ENCODE measurements at regions not wholly inside any gene's neighbourhood (a gene's known extent, or its start where the extent isn't known, plus 50 kb on each side); places are given as distances from the start of the nearest gene placed in this dataset.
"Not testable (repeated sequence)": the region's sequence is repeated elsewhere in the genome, so short reads cannot be mapped to it uniquely, and the experiment has no call there.

DNA sequence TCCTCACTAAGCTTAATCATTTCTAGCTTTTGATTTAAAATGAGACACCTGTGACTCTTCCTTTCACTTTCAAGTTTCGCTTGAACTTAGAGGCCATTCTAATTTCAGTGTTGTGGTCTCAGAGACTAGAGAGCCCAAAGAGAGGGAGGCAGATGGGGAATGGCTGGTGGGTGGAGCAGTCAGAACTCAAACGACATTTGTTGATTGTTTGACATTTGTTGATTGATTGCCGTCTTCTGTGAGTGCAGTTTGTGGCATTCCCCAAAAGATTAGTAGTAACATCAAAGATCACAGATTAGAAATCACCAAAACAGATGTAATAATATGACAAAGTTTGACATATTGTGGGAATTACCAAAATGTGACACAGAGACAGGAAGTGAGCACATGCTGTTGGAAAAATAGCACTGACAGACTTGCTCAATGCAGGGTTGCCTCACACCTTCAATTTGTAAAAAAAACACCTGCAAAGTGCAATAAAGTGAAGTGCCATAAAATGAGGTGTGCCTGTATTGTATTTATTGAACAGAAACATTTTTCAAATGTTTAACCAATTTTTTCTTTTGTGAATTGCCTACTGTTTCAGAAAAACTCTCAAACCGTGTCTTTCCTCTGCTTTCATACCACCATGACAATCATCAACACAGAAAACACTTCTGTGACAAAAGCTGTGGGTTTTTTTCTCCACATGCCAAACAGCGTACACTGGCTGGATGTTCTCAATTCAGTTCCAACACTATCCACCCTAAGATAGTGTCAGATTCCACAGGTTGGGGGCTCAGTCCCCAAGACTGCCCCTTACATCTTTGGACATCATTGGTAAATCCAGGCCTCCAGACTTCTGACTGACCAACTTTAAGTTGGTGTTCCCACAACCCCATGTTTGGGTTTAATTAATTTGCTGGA, 376.3 kb upstream of the RGS6 start:
- ATAC-seq (peak in 3 of 4 donors; percentile 48 to 70 (median 54)), DNase-seq (no peak), FAIRE-seq (no peak)
- H3K4me3 ChIP-seq = no peak overlapping the region
- H3K27ac ChIP-seq = peak overlapping the region in 2 of 4 donors; percentile 50 to 60
- WGBS, 2 donors = 54 to 60% methylated on average over 5 of the region's 5 CpGs
- no peaks in the 10 kb centered on the region for H3K27me3 ChIP-seq
- TF ChIP-seq, protein P1, sequence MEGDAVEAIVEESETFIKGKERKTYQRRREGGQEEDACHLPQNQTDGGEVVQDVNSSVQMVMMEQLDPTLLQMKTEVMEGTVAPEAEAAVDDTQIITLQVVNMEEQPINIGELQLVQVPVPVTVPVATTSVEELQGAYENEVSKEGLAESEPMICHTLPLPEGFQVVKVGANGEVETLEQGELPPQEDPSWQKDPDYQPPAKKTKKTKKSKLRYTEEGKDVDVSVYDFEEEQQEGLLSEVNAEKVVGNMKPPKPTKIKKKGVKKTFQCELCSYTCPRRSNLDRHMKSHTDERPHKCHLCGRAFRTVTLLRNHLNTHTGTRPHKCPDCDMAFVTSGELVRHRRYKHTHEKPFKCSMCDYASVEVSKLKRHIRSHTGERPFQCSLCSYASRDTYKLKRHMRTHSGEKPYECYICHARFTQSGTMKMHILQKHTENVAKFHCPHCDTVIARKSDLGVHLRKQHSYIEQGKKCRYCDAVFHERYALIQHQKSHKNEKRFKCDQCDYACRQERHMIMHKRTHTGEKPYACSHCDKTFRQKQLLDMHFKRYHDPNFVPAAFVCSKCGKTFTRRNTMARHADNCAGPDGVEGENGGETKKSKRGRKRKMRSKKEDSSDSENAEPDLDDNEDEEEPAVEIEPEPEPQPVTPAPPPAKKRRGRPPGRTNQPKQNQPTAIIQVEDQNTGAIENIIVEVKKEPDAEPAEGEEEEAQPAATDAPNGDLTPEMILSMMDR (IDR thresholded peaks at IDR 0.05) = no peak
- no peaks in the 10 kb centered on the region for H3K9me3 ChIP-seq
- intact Hi-C loops (cut with DNase I) = no loop called here
- H3K4me1 ChIP-seq = peaks cover 0 to 8% (median 0%) of the 10 kb centered on the region in 3 donors
- H3K36me3 ChIP-seq = no peaks in the 10 kb centered on the region

DNA sequence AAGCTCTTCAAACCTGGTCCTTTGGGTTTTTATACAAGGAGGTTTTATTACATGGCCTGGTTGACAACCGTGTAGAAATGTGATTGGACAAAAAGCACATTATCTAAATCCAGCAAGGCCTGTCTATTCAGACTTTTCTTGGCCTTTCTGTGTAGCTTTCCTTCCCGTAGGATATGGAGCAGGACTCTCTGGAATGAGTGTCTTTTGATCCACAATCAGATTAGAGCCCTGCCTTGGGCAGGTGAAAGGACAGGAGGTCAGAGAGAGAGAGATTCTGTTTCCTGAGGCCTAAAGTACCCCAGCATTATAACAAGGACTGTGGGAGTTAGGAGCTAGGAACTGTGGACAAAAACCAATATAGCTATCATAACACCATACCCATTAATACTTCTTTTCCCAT, 375.5 kb upstream of the RGS6 start:
- Histone ChIP-seq H3K27me3 (no peaks in the 10 kb centered on the region), H3K27ac (peak overlapping the region in 1 of 4 donors; percentile 60), H3K4me3 (no peak overlapping the region), H3K36me3 (no peaks in the 10 kb centered on the region), H3K9me3 (no peaks in the 10 kb centered on the region), H3K4me1 (peaks cover 0 to 8% (median 0%) of the 10 kb centered on the region in 3 donors)
- ATAC-seq (no peak), DNase-seq (no peak), FAIRE-seq (no peak)
- intact Hi-C loops (cut with DNase I) = no loop called here
- 83 to 84% methylated on average over 2 of the region's 2 CpGs for WGBS, 2 donors
- TF ChIP-seq, protein P1 (IDR thresholded peaks at IDR 0.05) = no peak

DNA sequence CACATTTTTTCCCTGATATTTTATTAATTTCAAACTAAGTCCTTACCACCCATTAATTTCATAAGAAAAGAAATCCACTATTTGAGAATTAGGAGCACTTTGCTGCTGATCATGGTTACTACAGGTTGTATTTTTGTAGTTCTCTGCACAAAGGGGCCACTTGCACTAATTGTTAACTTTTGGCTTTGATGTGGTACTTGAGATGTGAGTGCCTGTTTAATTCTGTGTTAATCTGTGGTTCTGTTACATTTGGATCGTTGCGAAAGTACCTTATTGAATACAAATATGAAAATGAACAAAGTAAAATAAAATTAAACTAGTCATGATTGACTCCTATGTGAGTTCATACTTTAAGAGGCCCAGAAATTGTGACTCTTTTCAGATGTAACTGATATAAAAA, 374.9 kb upstream of the RGS6 start:
- ATAC-seq (no peak), FAIRE-seq (no peak), DNase-seq (no peak)
- peaks cover 0 to 8% (median 0%) of the 10 kb centered on the region in 3 donors for H3K4me1 ChIP-seq
- intact Hi-C loops (cut with DNase I) = no loop called here
- no peaks in the 10 kb centered on the region for H3K36me3 ChIP-seq
- no peak overlapping the region for H3K27ac ChIP-seq
- WGBS, 2 donors = 96 to 98% methylated on average over 2 of the region's 2 CpGs
- H3K9me3 ChIP-seq = no peaks in the 10 kb centered on the region
- TF ChIP-seq, protein P1 (IDR thresholded peaks at IDR 0.05) = no peak
- no peak overlapping the region for H3K4me3 ChIP-seq
- H3K27me3 ChIP-seq = no peaks in the 10 kb centered on the region

DNA sequence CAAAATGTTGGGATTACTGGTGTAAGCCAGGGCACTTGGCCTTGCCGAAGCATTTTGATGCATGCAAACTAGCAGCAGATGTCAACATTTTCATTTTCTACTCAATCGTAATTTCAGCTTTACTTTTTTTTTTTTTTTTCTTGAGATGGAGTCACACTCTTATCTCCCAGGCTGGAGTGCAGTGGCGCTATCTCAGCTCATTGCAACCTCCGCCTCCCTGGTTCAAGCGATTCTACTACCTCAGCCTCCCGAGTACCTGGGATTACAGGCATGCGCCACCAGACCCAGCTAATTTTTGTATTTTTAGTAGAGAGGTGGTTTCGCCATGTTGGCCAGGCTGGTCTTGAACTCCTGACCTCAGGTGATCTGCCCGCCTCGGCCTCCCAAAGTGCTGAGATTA, 373.3 kb upstream of the RGS6 start:
- H3K27ac ChIP-seq; intact Hi-C loops (cut with DNase I); H3K36me3 ChIP-seq; DNase-seq; ATAC-seq; H3K4me3 ChIP-seq; H3K9me3 ChIP-seq; H3K27me3 ChIP-seq; FAIRE-seq; H3K4me1 ChIP-seq: not testable (repeated sequence)
- 98 to 99% methylated on average over 10 of the region's 10 CpGs for WGBS, 2 donors

DNA sequence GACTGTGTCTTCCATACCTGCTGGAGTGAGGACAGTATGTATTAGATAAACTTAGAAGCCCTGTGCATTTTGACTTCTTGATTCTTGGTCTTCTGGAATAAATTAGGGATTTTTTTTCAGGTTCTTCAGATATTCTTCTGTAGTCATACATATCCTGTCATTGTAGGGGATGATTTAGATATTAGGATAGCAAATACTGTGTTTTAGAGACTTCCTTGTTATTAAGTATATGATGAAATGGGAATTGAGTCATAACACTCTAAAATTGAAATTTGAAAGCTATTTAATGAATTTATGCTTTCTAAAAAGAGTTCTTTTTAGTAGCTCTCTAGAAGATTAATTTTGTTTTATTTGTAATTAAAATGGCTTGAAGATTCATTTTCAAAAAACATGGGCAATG, 371.5 kb upstream of the RGS6 start:
- ATAC-seq = no peak
- TF ChIP-seq, protein P1 (IDR thresholded peaks at IDR 0.05) = no peak
- no peak for FAIRE-seq
- peaks cover 0 to 5% (median 0%) of the 10 kb centered on the region in 3 donors for H3K4me1 ChIP-seq
- H3K27ac ChIP-seq = no peak overlapping the region
- no peaks in the 10 kb centered on the region for H3K36me3 ChIP-seq
- intact Hi-C loops (cut with DNase I) = no loop called here
- no peaks in the 10 kb centered on the region for H3K9me3 ChIP-seq
- no peak overlapping the region for H3K4me3 ChIP-seq
- H3K27me3 ChIP-seq = no peaks in the 10 kb centered on the region
- DNase-seq = no peak
